NCI-H524 treated with DMSO at 0.1 percent for 48 hours (cell line): ENCODE measurements at regions not wholly inside any gene's neighbourhood (a gene's known extent, or its start where the extent isn't known, plus 50 kb on each side); places are given as distances from the start of the nearest gene placed in this dataset.
"Not testable (repeated sequence)": the region's sequence is repeated elsewhere in the genome, so short reads cannot be mapped to it uniquely, and the experiment has no call there.

Experiments used
- DNase-seq: peaks from one replicate; lab custom pipeline; 2025; lab: John Stamatoyannopoulos, UW

- no peak for DNase-seq
Measured at GRCh38 chr18:76307293-76307690, 187.8 kb downstream of the ZNF516 start.

GRCh38 chr18:76306685-76307292 is 188.3 kb downstream of the ZNF516 start:
- no peak for DNase-seq

GRCh38 chr18:76285866-76286265 is 209.2 kb downstream of the ZNF516 start:
- DNase-seq: no peak

- DNase-seq: no peak
Measured at GRCh38 chr18:76281565-76281964, 213.5 kb downstream of the ZNF516 start.

- DNase-seq: no peak
Measured at GRCh38 chr18:76277801-76278200, 217.2 kb downstream of the ZNF516 start.

GRCh38 chr18:76275727-76276313 is 219.2 kb downstream of the ZNF516 start:
- DNase-seq: no peak

- no peak for DNase-seq
Measured at GRCh38 chr18:76274468-76275289, 220.4 kb downstream of the ZNF516 start.

- DNase-seq: no peak
Measured at GRCh38 chr18:76273956-76274355, 221.1 kb downstream of the ZNF516 start.

- DNase-seq: no peak
Measured at GRCh38 chr18:76273036-76273545, 222.0 kb downstream of the ZNF516 start.

- not testable (repeated sequence) for DNase-seq
Measured at GRCh38 chr18:76267423-76267822, 227.6 kb downstream of the ZNF516 start.

- no peak for DNase-seq
Measured at GRCh38 chr18:76266236-76266991, 228.6 kb downstream of the ZNF516 start.

- no peak for DNase-seq
Measured at GRCh38 chr18:76265497-76266235, 229.4 kb downstream of the ZNF516 start.

- no peak for DNase-seq
Measured at GRCh38 chr18:76264876-76265250, 230.2 kb downstream of the ZNF516 start.

- DNase-seq: no peak
Measured at GRCh38 chr18:76264198-76264875, 230.7 kb downstream of the ZNF516 start.

GRCh38 chr18:76263046-76264005 is 231.7 kb downstream of the ZNF516 start:
- no peak for DNase-seq

- no peak for DNase-seq
Measured at GRCh38 chr18:76260941-76261472, 234.0 kb downstream of the ZNF516 start.

GRCh38 chr18:76259711-76260110 is 235.3 kb downstream of the ZNF516 start:
- no peak for DNase-seq

- DNase-seq: no peak
Measured at GRCh38 chr18:76259096-76259495, 235.9 kb downstream of the ZNF516 start.

- DNase-seq: no peak
Measured at GRCh38 chr18:76258209-76258608, 236.8 kb downstream of the ZNF516 start.
